HEK293T (cell line): ENCODE measurements at regions not wholly inside any gene's neighbourhood (a gene's known extent, or its start where the extent isn't known, plus 50 kb on each side); places are given as distances from the start of the nearest gene placed in this dataset.

Experiments
- ARNT ChIP-seq: fragments of 450-650 bp; IDR thresholded peaks from 2 replicates; pipeline ENCODE4 v1.6.1; 2017; ENCODE audit warnings: mild to moderate bottlenecking
- BHLHE40 ChIP-seq: fragments of 450-650 bp; IDR thresholded peaks from 2 replicates; pipeline ENCODE4 v1.6.1; 2016; ENCODE audit warnings: mild to moderate bottlenecking, moderate library complexity, borderline replicate concordance
- FOXA1 ChIP-seq: fragments of 450-650 bp; IDR thresholded peaks from 2 replicates; pipeline ENCODE4 v1.6.1; 2016; ENCODE audit warnings: mild to moderate bottlenecking
- FOXK2 ChIP-seq: fragments of 450-650 bp; IDR thresholded peaks from 2 replicates; pipeline ENCODE4 v1.6.1; 2016; ENCODE audit warnings: mild to moderate bottlenecking
- FOXM1 ChIP-seq: fragments of 450-650 bp; IDR thresholded peaks from 2 replicates; pipeline ENCODE4 v1.6.1; 2017; ENCODE audit warnings: mild to moderate bottlenecking, borderline replicate concordance
- HDGF ChIP-seq: fragments of 450-650 bp; IDR thresholded peaks from 2 replicates; pipeline ENCODE4 v1.6.1; 2017; ENCODE audit warnings: antibody characterized with exemption, borderline replicate concordance
- L3MBTL2 ChIP-seq: fragments of 450-650 bp; conservative IDR thresholded peaks from 2 replicates; pipeline ENCODE4 v1.6.1; 2016; ENCODE audit warnings: mild to moderate bottlenecking
- PKNOX1 ChIP-seq: fragments of 450-650 bp; IDR thresholded peaks from 2 replicates; pipeline ENCODE4 v1.6.1; 2016
- SP1 ChIP-seq: fragments of 450-650 bp; IDR thresholded peaks from 2 replicates; pipeline ENCODE4 v1.6.1; 2017
- SUZ12 ChIP-seq: fragments of 450-650 bp; IDR thresholded peaks from 2 replicates; pipeline ENCODE4 v1.6.1; 2016; ENCODE audit warnings: mild to moderate bottlenecking
- ZNF384 ChIP-seq: fragments of 450-650 bp; IDR thresholded peaks from 2 replicates; pipeline ENCODE4 v1.6.1; 2016

GRCh38 chr4:44791831-44792230, 65.5 kb upstream of the GNPDA2 start:
- TF ChIP-seq FOXK2 (no peak), FOXM1 (no peak), SUZ12 (no peak), HDGF (no peak), BHLHE40 (no peak), SP1 (no peak), L3MBTL2 (no peak), ZNF384 (no peak), FOXA1 (no peak), ARNT (no peak), PKNOX1 (no peak)
